HCT116 (cell line): ENCODE measurements at regions not wholly inside any gene's neighbourhood (a gene's known extent, or its start where the extent isn't known, plus 50 kb on each side); places are given as distances from the start of the nearest gene placed in this dataset.

Source experiments
- ATAC-seq: fragments of 200-7000 bp; cut with Tn5 transposase; 2 replicates; pipeline ENCODE4 v1.9.1; 2020; ENCODE audit warnings: mild to moderate bottlenecking, moderate library complexity
- BruUV-seq: library from RNA; stranded (reverse); fragments of 400-500 nt; replicated peaks from 2 replicates; lab custom pipeline; 2021; lab: Mats Ljungman, UMichigan
- CTCF ChIA-PET: fragments of 300-600 bp; sonication (Branson Sonifier 250); formaldehyde crosslinking; loops from one replicate; lab custom pipeline; 2021; ENCODE audit warnings: antibody characterized with exemption; lab: Charles Lee
- POLR2A ChIA-PET: fragments of 300-600, 350-600 bp; sonication (Branson Sonifier 250); formaldehyde crosslinking; loops from one replicate; lab custom pipeline; 2021; ENCODE audit warnings: antibody characterized with exemption; lab: Charles Lee
- RAD21 ChIA-PET, 2 experiments: fragments of 300-600 bp; sonication (Branson Sonifier 250); formaldehyde crosslinking; loops; one replicate each; lab custom pipeline; 2023; ENCODE audit warnings: low total read pairs in 2 of 2; ENCODE audit not compliant: uncharacterized antibody in 2 of 2, unreplicated experiment in 2 of 2, low non-redundant PET in 1 of 2; lab: Charles Lee
- DNase-seq: peaks from one replicate; pipeline ENCODE4 v3.0.0-alpha.2; 2010; ENCODE audit warnings: low read depth, low spot score
- H2AFZ ChIP-seq: fragments of 200-600 bp; shearing (Covaris generic), sonication (generic); 2 replicates; pipeline ENCODE4 v1.6.1; 2017; ENCODE audit warnings: low read depth, mixed run types, mixed read lengths, antibody characterized with exemption, low read length; ENCODE audit not compliant: poor library complexity, severe bottlenecking
- H3K27ac ChIP-seq: 2 replicates; pipeline ENCODE4 v1.5.1; 2012; ENCODE audit warnings: low read depth, low read length
- H3K27me3 ChIP-seq: fragments of 200-600 bp; sonication (generic); 2 replicates; pipeline ENCODE4 v1.6.1; 2016; ENCODE audit warnings: mixed run types, low read length, mixed read lengths; ENCODE audit not compliant: insufficient read depth
- H3K36me3 ChIP-seq, 2 experiments: fragments of 200-500 bp in 1 of 2; fragments of 200-600 bp in 1 of 2; sonication (Bioruptor generic) in 1 of 2; sonication (generic) in 1 of 2; 2 replicates each; pipeline versions ENCODE4 v1.5.1 to v1.6.1; 2014 to 2016; ENCODE audit warnings: low read length in 2 of 2, inconsistent platforms in 1 of 2, mixed read lengths in 1 of 2, mixed run types in 1 of 2; ENCODE audit not compliant: insufficient read depth in 2 of 2, control insufficient read depth in 1 of 2
- H3K4me1 ChIP-seq, 2 experiments: fragments of 200-600 bp in 1 of 2; sonication (generic) in 1 of 2; 2 replicates each; pipeline versions ENCODE4 v1.5.1 to v1.6.1; 2012 to 2017; ENCODE audit warnings: low read length in 2 of 2, inconsistent platforms in 1 of 2, mild to moderate bottlenecking in 1 of 2, mixed read lengths in 1 of 2, mixed run types in 1 of 2, moderate library complexity in 1 of 2; ENCODE audit not compliant: insufficient read depth in 2 of 2, control insufficient read depth in 1 of 2
- H3K4me2 ChIP-seq: fragments of 200-600 bp; sonication (generic); 2 replicates; pipeline ENCODE4 v1.6.1; 2017; ENCODE audit warnings: mixed run types, low read length, mixed read lengths
- H3K4me3 ChIP-seq, 2 experiments: fragments of 200-600 bp in 1 of 2; sonication (generic) in 1 of 2; replicated peaks in 1 of 2; 2 replicates each; pipeline ENCODE4 v1.5.1; 2011 to 2016; ENCODE audit warnings: low read length in 2 of 2, control low read depth in 1 of 2, low read depth in 1 of 2, mild to moderate bottlenecking in 1 of 2, mixed read lengths in 1 of 2, mixed run types in 1 of 2
- H3K79me2 ChIP-seq: fragments of 200-600 bp; sonication (generic); 2 replicates; pipeline ENCODE4 v1.6.1; 2017; ENCODE audit warnings: mild to moderate bottlenecking, mixed run types, low read length, moderate library complexity, mixed read lengths; ENCODE audit not compliant: insufficient read depth
- H3K9ac ChIP-seq: fragments of 200-600 bp; sonication (generic); 2 replicates; pipeline ENCODE4 v1.6.1; 2016; ENCODE audit warnings: low read length, mixed read lengths
- H3K9me2 ChIP-seq: fragments of 200-600 bp; sonication (generic), shearing (Covaris generic); 2 replicates; pipeline ENCODE4 v1.6.1; 2017; ENCODE audit warnings: mixed run types, mild to moderate bottlenecking, moderate library complexity; ENCODE audit not compliant: insufficient read depth
- H3K9me3 ChIP-seq, 2 experiments: fragments of 200-500 bp in 1 of 2; fragments of 200-600 bp in 1 of 2; sonication (Bioruptor generic) in 1 of 2; sonication (generic) in 1 of 2; 2 replicates each; pipeline ENCODE4 v1.6.1; 2014 to 2017; ENCODE audit warnings: low read length in 2 of 2, mixed read lengths in 2 of 2, inconsistent platforms in 1 of 2, low read depth in 1 of 2, mild to moderate bottlenecking in 1 of 2, mixed run types in 1 of 2, moderate library complexity in 1 of 2; ENCODE audit not compliant: control insufficient read depth in 1 of 2, insufficient read depth in 1 of 2
- H4K20me1 ChIP-seq: fragments of 200-600 bp; sonication (generic), shearing (Covaris generic); 2 replicates; pipeline ENCODE4 v1.6.1; 2017; ENCODE audit warnings: mixed run types, mild to moderate bottlenecking, moderate library complexity; ENCODE audit not compliant: insufficient read depth
- CBX3 ChIP-seq: IDR thresholded peaks from 2 replicates; pipeline ENCODE4 v1.6.1; 2012; ENCODE audit warnings: low read depth
- CEBPB ChIP-seq: IDR thresholded peaks from 2 replicates; pipeline ENCODE4 v1.6.1; 2012; ENCODE audit warnings: low read depth
- EGR1 ChIP-seq: IDR thresholded peaks from 2 replicates; pipeline ENCODE4 v1.6.1; 2012; ENCODE audit warnings: low read depth
- ELF1 ChIP-seq: IDR thresholded peaks from 2 replicates; pipeline ENCODE4 v1.6.1; 2012; ENCODE audit warnings: low read depth, borderline replicate concordance
- EZH2 ChIP-seq: fragments of 200-600 bp; sonication (generic); IDR thresholded peaks from 2 replicates; pipeline ENCODE4 v1.6.1; 2017; ENCODE audit warnings: antibody characterized with exemption, mixed run types
- EZH2phosphoT487 ChIP-seq: fragments of 200-600 bp; IDR thresholded peaks from 2 replicates; pipeline ENCODE4 v1.6.1; 2018; ENCODE audit warnings: antibody characterized with exemption, borderline replicate concordance
- FOSL1 ChIP-seq: IDR thresholded peaks from 2 replicates; pipeline ENCODE4 v1.6.1; 2012; ENCODE audit warnings: low read depth
- POLR2A ChIP-seq: IDR thresholded peaks from 2 replicates; pipeline ENCODE4 v1.7.0; 2011; ENCODE audit warnings: borderline replicate concordance; ENCODE audit not compliant: insufficient read depth, insufficient read length; ENCODE audit errors: extremely low read depth
- POLR2AphosphoS5 ChIP-seq: IDR thresholded peaks from 2 replicates; pipeline ENCODE4 v1.6.1; 2011; ENCODE audit warnings: mild to moderate bottlenecking, low read depth, low read length, moderate library complexity
- RAD21 ChIP-seq: IDR thresholded peaks from 2 replicates; pipeline ENCODE4 v1.6.1; 2012; ENCODE audit warnings: low read depth, mild to moderate bottlenecking
- SIN3A ChIP-seq: IDR thresholded peaks from 2 replicates; pipeline ENCODE4 v1.6.1; 2012; ENCODE audit warnings: low read depth
- SP1 ChIP-seq: IDR thresholded peaks from 2 replicates; pipeline ENCODE4 v1.6.1; 2012; ENCODE audit warnings: low read depth
- SRF ChIP-seq: IDR thresholded peaks from 2 replicates; pipeline ENCODE4 v1.6.1; 2012; ENCODE audit warnings: low read depth
- YY1 ChIP-seq: IDR thresholded peaks from 2 replicates; pipeline ENCODE4 v1.6.1; 2011; ENCODE audit warnings: low read length, low read depth, moderate library complexity, mild to moderate bottlenecking; ENCODE audit not compliant: insufficient replicate concordance; ENCODE audit errors: extremely low read depth
- ZFX ChIP-seq: fragments of 450-650 bp; IDR thresholded peaks from 2 replicates; pipeline ENCODE4 v1.6.1; 2017
- ZNF274 ChIP-seq: fragments of 200-500 bp; sonication (Bioruptor generic); IDR thresholded peaks from 2 replicates; pipeline ENCODE4 v1.6.1; 2014; ENCODE audit warnings: mild to moderate bottlenecking, low read depth, low read length, inconsistent platforms
- intact Hi-C: fragments of 100-400 bp; cut with micrococcal nuclease; formaldehyde crosslinking; loops from 2 replicates; pipeline ENCODE4 v1.10.0; 2022
- TF ChIP-seq, protein P1 (sequence below): IDR thresholded peaks from 2 replicates; pipeline ENCODE4 v1.6.1; 2012
- TF ChIP-seq, protein P2 (sequence below), 3 experiments: fragments of 200-600 bp in 1 of 3; sonication (generic) in 1 of 3; IDR thresholded peaks in 2 of 3; conservative IDR thresholded peaks in 1 of 3; 2 replicates each; pipeline ENCODE4 v1.5.1; 2012 to 2017; ENCODE audit warnings: low read depth in 2 of 3, low read length in 2 of 3, antibody characterized with exemption in 1 of 3, borderline replicate concordance in 1 of 3, control low read depth in 1 of 3, mild to moderate bottlenecking in 1 of 3, mixed read lengths in 1 of 3, mixed run types in 1 of 3, moderate library complexity in 1 of 3; ENCODE audit not compliant: insufficient read depth in 1 of 3
- TF ChIP-seq, protein P3 (sequence below): IDR thresholded peaks from 2 replicates; pipeline ENCODE4 v1.6.1; 2011; ENCODE audit warnings: mild to moderate bottlenecking, low read length, moderate library complexity; ENCODE audit not compliant: insufficient replicate concordance; ENCODE audit errors: extremely low read depth
- TF ChIP-seq, protein P4 (sequence below): IDR thresholded peaks from 2 replicates; pipeline ENCODE4 v1.6.1; 2012; ENCODE audit warnings: low read depth

DNA sequence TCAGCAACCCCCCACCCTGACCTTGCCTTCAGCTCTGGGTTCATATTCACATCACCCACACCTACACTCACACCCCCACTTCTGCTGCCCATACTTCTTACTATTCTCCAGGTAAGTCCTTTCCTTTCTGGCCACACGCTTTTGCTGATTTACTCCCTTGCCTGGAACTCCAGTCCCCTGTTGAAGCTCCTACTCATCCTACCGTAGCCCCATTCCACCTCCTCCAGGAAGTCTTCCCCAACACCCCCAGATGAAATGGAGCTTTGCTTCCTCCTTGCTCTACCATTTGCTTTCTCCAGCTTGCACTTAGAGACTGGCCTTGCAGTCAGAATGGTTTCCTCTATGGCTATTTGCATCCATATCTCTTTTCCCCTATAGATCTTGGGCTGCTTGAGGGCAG, 182.3 kb downstream of the MELK start:
- Histone ChIP-seq H3K9me2 (no peaks in the 10 kb centered on the region), H3K4me1 (no peaks in the 10 kb centered on the region), H3K9me3 (no peaks in the 10 kb centered on the region), H2AFZ (no peak overlapping the region), H3K27ac (no peak overlapping the region), H3K27me3 (peaks cover 97% of the 10 kb centered on the region), H4K20me1 (no peaks in the 10 kb centered on the region), H3K36me3 (no peaks in the 10 kb centered on the region; a peak in 1 of 4 replicates), H3K79me2 (no peaks in the 10 kb centered on the region), H3K4me3 (no peak overlapping the region), H3K4me2 (no peak overlapping the region), H3K9ac (no peak overlapping the region)
- TF ChIP-seq, protein P1, sequence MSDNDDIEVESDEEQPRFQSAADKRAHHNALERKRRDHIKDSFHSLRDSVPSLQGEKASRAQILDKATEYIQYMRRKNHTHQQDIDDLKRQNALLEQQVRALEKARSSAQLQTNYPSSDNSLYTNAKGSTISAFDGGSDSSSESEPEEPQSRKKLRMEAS, result no peak
- TF ChIP-seq, protein P2, sequence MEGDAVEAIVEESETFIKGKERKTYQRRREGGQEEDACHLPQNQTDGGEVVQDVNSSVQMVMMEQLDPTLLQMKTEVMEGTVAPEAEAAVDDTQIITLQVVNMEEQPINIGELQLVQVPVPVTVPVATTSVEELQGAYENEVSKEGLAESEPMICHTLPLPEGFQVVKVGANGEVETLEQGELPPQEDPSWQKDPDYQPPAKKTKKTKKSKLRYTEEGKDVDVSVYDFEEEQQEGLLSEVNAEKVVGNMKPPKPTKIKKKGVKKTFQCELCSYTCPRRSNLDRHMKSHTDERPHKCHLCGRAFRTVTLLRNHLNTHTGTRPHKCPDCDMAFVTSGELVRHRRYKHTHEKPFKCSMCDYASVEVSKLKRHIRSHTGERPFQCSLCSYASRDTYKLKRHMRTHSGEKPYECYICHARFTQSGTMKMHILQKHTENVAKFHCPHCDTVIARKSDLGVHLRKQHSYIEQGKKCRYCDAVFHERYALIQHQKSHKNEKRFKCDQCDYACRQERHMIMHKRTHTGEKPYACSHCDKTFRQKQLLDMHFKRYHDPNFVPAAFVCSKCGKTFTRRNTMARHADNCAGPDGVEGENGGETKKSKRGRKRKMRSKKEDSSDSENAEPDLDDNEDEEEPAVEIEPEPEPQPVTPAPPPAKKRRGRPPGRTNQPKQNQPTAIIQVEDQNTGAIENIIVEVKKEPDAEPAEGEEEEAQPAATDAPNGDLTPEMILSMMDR (IDR thresholded peaks at IDR 0.05 in 2 of 3, conservative IDR thresholded peaks at IDR 0.05 in 1 of 3; ENCODE audit: borderline replicate concordance in 1 of 3, insufficient read depth in 1 of 3, low read depth in 2 of 3, low read length in 2 of 3), result no peak
- TF ChIP-seq, protein P3, sequence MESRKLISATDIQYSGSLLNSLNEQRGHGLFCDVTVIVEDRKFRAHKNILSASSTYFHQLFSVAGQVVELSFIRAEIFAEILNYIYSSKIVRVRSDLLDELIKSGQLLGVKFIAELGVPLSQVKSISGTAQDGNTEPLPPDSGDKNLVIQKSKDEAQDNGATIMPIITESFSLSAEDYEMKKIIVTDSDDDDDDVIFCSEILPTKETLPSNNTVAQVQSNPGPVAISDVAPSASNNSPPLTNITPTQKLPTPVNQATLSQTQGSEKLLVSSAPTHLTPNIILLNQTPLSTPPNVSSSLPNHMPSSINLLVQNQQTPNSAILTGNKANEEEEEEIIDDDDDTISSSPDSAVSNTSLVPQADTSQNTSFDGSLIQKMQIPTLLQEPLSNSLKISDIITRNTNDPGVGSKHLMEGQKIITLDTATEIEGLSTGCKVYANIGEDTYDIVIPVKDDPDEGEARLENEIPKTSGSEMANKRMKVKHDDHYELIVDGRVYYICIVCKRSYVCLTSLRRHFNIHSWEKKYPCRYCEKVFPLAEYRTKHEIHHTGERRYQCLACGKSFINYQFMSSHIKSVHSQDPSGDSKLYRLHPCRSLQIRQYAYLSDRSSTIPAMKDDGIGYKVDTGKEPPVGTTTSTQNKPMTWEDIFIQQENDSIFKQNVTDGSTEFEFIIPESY, result no peak
- TF ChIP-seq POLR2A (no peak), SIN3A (no peak), CBX3 (no peak), SRF (no peak), FOSL1 (no peak), RAD21 (no peak), EGR1 (no peak), ZFX (no peak), ELF1 (no peak), SP1 (no peak), EZH2 (no peak), ZNF274 (no peak), EZH2phosphoT487 (no peak), YY1 (no peak), POLR2AphosphoS5 (no peak), CEBPB (no peak)
- TF ChIP-seq, protein P4, sequence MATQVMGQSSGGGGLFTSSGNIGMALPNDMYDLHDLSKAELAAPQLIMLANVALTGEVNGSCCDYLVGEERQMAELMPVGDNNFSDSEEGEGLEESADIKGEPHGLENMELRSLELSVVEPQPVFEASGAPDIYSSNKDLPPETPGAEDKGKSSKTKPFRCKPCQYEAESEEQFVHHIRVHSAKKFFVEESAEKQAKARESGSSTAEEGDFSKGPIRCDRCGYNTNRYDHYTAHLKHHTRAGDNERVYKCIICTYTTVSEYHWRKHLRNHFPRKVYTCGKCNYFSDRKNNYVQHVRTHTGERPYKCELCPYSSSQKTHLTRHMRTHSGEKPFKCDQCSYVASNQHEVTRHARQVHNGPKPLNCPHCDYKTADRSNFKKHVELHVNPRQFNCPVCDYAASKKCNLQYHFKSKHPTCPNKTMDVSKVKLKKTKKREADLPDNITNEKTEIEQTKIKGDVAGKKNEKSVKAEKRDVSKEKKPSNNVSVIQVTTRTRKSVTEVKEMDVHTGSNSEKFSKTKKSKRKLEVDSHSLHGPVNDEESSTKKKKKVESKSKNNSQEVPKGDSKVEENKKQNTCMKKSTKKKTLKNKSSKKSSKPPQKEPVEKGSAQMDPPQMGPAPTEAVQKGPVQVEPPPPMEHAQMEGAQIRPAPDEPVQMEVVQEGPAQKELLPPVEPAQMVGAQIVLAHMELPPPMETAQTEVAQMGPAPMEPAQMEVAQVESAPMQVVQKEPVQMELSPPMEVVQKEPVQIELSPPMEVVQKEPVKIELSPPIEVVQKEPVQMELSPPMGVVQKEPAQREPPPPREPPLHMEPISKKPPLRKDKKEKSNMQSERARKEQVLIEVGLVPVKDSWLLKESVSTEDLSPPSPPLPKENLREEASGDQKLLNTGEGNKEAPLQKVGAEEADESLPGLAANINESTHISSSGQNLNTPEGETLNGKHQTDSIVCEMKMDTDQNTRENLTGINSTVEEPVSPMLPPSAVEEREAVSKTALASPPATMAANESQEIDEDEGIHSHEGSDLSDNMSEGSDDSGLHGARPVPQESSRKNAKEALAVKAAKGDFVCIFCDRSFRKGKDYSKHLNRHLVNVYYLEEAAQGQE, result no peak
- no peak for ATAC-seq
- no TSS peak for BruUV-seq
- ChIA-PET RAD21 (no interaction called here), CTCF (no interaction called here), POLR2A (no interaction called here)
- DNase-seq, result no peak
- intact Hi-C loops, result no loop called here
